GM19463 (cell line): ENCODE measurements at regions not wholly inside any gene's neighbourhood (a gene's known extent, or its start where the extent isn't known, plus 50 kb on each side); places are given as distances from the start of the nearest gene placed in this dataset.

ENCODE experiments used
- ATAC-seq: cut with Tn5 transposase; IDR thresholded peaks from one replicate; pipeline ENCODE4 v1.9.1; 2021; ENCODE audit warnings: mild to moderate bottlenecking, moderate library complexity; ENCODE audit not compliant: unreplicated experiment

DNA sequence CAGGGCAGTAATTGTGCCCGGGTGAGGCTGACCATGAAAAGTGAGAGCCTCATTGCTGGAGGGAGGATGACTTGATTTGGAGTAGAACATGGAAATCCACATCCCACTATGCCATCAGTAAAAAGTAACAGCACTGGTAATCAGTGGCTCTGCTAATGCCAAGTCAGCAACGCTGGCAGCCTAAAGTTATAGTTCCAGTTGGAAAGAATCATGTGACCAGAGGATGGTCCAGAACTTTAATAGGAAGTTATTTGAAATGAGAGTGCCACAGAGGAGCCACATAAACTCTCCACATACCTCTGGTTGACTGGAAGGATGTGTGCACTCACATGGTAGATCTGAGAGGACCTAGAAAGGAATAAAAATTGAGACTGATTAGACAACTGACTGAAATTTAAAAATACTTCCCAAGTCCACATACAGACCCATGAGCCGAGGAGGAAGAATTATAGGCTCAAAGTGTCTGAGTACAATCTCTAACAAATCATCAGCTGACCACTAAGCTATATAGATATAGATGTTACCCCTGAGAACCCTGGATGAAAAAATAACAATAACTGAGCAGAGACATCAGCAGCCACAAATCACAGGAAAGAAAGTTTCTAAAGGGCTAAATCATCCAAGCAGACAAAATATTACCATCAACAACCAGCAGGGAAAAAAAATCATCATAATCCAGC lies 346.8 kb downstream of the STK39 start:
- no peak for ATAC-seq

DNA sequence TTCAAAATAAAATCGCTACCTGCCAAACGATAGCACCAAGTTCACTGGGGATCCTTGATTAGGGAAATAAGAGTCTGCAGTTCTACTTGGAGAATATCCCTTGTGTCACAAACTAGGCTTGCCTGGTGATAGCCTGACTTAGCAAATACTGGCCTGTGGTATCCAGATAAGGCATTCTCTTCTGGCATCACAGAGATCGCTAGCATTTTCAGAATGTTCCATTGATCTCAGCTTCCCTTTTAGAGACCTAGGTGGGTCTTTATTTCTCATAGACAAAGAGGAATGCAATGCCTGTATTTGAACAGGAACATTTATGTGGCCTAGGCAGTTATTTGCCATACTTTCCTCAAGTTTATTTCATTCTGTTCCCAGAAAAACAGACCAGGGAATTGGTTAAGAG lies 349.1 kb downstream of the STK39 start:
- no peak for ATAC-seq

DNA sequence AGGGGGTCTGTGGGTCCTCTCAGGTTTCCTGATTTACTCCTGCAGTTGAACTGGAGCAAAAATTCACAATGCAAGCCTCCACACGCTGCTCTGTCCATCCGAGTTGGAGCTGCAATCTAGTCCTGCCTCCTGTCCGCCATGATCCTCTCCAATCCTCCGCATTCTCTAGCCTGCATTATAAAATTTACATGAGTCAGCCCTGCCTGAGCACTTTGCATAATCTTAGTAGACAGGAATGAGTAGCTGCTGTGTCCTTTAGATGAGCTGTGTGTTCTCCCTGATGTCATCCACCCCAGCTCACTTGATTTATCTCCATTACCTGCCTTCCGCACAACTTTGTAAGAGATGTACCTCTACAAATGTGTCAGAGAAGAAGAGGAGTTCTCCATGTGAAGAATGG lies 355.6 kb downstream of the STK39 start:
- no peak for ATAC-seq

DNA sequence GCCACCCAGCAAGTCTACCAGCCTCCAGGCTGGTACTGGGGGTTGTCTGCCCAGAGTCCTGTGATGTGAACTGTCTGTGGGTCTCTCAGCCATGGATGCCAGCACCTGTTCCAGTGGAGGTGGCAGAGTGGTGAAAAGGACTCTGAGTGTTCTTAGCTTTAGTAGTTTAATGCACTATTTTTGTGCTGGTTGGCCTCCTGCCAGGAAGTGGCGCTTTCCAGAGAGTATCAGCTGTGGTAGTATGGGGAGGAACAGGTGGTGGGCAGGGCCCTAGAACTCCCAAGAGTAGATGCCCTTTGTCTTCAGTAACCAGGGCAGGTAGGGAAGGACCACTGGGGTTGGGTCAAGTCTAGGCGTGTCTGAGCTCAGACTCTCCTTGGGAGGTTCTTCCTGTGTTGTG lies 356.7 kb downstream of the STK39 start:
- ATAC-seq = no peak

DNA sequence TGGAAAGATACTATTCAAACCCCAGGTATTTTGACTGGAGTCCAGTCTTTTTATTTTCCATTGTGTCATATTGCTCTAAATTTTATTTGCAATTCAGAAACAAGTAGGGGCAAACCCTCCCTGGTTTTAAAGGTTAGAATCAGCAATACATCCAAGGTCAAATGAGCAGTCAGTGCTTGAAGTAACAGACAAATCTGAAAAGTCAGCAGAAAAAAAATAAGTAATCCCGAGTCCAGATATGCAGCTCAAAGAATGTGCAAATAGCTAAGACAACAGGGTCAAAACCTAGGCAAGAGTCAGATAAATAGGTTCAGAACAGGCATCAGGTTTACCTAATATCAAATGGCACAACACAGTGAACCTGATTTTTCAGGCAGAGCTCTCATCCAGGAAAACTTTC lies 367.0 kb downstream of the STK39 start:
- ATAC-seq = no peak

DNA sequence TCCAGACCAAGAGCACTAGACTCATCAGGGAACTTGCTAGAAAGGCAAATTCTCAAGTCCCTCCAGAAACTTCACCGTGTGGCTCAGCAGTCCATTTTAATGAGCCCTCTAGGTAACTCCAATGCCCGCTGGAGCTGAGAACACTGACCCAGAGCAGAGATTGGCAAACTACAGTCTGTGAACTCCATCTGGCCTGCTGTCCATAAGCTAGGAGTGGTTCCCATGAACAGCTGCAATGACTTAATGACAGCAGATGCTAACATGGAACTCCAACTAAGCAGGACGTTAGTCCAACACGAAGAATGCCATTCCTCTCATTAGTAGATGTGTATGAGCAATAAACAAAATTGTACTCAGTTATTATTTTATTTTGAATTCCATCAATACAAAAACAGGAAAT lies 371.9 kb downstream of the STK39 start:
- no peak for ATAC-seq

DNA sequence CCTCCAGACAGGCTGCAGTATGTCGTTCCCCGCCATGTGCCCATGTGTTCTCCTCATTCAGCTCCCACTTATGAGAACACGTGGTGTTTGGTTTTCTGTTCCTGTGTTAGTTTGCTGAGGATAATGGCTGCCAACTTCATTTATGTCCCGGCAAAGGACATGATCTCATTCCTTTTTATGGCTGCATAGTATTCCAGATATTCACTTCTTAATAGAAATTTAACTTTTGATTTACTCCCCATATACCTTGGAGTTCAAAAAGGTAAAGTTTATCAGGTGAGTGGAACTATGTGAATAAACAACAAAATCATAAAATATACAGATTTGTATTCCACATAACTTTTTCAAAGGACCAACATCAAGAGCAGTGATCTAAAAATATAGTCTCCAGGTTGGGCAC lies 372.6 kb downstream of the STK39 start:
- no peak for ATAC-seq

DNA sequence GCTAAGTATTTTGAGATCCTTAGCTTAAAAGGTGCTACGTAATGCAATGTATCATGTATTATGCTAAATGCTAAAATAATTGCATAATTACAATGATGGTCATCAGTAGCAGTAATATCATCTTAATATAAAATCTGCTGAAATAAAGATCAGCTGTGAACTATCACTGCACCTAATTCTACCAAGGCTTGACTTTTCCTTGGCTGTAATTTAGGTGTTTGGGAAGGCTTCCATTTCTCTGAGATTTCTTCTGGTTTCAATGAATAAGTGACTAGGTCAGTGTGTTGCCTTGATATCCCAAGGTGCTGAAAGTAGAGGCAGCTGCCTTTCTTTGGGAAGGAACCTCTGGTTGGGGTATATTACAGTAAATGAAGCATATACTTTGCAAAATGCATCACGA lies 376.1 kb downstream of the STK39 start:
- no peak for ATAC-seq

DNA sequence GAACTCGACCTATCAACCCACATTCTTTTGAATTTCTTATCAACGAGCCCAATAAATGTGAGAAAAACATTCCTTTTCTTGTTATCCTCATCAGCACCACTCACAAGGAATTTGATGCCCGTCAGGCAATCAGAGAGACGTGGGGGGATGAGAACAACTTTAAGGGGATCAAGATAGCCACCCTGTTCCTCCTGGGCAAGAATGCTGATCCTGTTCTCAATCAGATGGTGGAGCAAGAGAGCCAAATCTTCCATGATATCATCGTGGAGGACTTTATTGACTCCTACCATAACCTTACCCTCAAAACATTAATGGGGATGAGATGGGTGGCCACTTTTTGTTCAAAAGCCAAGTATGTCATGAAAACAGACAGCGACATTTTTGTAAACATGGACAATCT lies 378.2 kb downstream of the STK39 start:
- no peak for ATAC-seq

DNA sequence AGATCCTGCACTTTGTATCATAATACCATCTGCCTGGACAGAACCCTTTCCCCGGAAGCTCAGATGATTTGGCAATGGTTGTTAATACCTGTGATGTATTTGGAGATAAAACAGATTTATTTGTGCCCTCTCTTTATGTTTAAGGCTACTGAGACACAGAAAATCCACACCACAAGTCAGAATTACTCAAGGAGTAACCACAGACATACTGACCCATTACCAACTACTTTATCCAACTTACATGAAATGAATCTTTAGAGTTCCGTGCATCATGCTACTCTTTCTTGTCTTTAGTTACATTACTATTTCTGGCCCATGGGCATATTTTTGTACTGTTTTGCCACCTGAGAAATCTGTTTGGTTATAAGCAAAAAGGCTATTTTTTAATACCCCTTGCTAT lies 384.0 kb downstream of the STK39 start:
- ATAC-seq = no peak

DNA sequence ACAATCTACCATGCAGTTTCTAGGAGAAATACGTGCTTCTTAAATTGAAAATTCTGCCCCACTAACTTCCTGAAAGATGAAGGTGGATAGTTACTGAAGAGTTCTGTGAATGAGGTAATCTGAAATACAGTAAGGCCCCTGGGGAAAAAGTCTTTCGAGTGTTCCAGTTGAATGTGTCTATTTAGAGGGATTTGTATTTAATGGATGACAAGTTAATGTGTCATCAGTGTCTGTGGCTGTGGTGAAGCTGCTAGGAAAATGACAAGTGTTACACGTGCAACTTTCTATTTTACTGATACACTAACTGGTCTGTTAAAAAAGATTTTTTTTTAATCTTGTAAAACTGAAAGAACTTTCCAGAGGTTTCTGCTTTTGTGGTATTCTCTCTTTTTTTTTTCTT lies 384.6 kb downstream of the STK39 start:
- peak; percentile 68 for ATAC-seq

DNA sequence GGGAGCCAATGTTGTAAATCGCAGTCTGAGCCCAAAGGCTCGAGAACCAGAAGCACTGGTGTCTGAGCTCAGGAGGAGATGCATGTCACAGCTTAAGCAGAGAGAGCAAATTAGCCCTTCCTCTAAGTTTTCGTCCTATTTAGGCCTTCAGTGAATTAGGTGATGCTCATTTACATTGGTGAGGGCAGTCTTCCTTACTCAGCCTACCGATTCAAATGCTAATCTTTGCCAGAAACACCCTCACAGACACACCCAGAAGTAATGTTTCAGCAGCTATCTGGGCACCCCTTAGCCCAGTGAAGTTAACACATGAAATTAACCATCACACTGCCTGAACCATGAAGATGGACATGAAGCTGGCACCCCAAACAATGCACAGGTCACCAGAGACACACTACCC lies 385.1 kb downstream of the STK39 start:
- ATAC-seq = peak; percentile 20

DNA sequence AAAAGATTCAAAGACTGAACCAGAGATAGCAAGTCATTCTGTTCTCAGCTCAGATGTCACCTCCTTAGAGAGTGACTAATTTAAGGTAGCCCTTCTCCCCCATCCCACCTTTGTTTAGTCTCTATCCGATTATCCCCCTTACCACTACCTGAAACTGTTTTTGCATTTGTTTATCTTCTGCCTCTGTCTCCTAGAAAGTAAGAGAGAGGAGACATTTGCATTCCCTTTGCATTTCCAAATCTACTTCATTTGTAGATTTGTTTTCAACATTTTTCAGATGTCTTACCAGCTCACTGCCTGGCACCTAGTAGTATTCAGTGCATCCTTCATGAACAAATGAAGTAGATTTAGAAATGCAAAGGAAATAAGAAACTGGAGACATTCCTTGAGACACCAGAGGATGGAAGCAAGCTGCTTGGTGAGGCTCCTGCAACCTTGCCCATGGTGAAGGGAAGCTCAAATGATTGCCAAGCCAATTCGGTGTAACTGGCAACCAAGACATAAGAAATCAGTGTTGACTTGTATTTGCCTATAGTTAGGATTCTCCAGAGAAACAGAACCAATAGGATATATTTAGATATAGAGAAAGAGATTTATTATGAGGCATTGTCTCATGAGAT lies 385.7 kb downstream of the STK39 start:
- ATAC-seq = peak; percentile 14

DNA sequence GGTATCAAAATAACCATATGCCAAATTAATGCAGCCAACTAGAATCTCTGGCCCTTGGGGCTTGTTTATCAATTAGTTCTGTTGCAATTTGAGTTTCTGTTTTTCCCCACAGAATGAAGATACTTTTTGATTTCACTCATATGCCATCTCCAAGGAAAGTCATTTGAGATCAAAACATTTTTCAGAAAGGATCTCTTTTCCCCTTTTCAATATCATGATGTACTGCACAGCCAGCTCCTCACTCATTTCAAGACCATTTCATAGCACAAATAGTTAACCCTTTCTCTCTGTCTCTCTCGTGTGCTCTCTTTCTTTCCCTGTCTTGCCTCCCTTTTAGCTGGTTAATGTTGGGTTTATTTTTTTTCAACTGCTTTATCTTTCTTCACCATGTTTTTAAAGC lies 387.3 kb downstream of the STK39 start:
- peak; percentile 14 for ATAC-seq

DNA sequence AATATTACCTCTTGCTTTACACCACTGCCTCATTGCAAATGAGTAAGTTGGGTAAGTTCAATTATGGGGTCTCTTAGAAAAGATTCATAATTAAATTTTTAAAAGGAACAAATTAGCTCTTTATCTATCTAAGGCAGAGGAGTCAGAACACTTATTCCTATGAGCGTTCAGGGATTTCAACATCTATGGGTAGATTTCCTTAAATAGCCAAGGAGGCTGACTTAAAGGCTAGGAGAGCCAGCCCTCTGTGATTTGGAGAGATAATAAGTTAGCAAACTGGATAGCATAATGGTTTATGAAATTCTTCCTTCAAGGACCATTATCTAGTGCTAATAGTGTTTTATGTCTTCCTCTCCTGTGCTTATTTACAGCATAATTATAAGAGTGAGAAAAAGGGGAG lies 387.7 kb downstream of the STK39 start:
- ATAC-seq = no peak

DNA sequence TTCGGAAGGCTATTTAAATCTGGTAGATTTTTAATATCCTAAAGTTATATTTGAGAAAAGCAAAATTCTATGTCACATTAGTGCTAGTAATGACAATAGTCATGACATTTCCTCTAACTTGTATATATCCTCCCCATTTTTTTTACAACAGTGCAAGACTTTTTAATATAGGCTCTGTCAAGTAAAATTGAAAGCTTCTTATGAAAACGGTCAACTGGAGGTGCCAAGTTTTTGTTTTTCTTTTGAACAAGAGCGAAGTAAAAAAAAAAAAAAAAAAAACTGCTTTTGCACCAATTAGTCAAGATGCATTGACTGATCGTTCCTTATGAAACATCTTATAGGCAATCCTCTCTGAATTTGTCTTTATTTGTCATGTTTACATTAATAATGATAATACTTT lies 389.3 kb downstream of the STK39 start:
- ATAC-seq = no peak

DNA sequence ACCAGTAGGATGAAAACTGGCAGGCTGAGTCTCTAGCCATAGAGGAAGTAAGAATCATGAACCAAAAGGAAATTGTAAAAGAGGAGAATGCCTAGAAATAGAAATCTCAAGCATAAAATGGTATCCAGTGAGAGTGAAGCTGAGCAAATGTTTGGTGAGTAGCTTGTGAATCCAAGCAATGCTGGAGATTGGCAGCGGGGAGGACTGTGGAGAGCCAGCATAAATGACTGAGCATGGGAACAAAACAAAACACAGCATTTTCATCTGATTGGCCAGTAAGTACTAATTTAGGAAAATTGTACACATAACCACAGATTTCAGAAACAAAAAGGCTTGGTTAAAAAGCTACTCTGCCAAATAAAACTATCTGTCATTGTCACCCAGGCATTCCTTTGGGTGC lies 390.0 kb downstream of the STK39 start:
- no peak for ATAC-seq

DNA sequence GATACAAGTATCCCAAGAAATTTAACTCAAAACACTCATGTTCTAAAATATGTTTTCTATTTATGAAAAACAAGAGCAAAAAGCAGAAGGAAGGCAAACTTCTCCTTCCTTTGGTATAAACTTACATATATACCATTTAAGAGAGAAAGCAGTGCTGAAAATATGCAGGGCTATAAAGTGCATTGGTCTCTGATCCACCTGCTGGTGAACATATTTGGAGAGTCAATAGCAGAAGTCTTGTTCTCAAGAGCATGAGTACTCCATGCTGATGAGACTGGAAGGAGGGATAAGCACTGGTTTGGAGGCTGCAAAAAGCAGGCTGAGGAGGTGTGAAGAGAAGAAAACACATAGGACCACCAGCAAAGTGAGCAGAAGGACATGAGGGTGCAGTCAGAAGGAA lies 391.2 kb downstream of the STK39 start:
- no peak for ATAC-seq

DNA sequence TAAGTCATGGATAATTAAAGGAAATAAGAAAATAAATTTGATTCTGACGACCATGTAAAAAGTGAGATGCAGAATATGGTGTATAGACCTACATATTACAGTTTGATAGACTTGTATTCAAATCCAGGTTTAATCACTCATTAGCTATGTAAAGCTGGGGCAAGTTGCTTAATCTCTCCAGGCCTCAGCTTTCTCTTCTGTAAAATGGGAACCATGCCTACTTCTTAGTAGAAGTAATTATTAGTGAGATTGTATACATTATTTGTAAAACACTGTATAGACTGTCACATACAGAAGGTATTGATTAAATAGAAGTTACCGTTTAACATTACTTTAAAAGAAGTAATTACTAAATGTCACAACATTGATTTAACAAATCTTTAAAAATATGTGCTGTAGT lies 392.2 kb downstream of the STK39 start:
- ATAC-seq = no peak

DNA sequence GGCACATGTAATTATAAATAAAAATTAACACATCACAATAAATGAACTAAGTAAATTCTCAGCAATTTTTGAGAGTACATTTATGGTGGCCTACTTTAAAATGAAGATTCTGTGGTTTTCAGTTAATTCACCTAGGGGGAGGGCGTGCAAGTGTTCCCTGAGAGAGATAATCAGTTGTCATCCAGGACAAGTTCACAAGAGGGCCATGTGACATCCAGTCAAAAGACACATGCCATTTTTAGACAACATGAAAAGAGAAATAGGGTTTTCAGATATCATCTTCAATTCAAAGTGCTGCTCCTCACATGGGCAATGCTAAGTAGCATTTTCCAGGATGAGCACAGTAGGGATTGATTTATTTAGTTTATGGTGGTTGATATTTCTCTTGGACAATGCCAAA lies 393.7 kb downstream of the STK39 start:
- no peak for ATAC-seq

DNA sequence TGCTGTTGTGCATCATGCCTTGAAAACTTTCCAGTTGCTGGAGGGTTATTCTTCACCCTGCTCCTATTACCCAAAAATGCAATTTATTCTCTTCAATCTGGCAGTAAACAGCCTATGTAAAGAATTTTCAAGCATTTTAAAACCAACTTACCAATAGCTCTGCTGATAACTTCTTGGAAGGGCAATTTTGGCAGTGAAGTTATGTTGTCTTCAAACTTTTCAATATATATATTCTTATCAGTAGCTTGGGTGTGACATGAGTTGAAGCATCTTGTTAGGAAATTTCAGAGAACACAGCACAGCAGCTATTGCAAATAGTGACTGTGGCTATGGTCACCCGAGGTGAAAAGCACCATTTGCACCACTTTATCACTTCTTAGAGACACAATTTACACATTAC lies 395.5 kb downstream of the STK39 start:
- no peak for ATAC-seq

DNA sequence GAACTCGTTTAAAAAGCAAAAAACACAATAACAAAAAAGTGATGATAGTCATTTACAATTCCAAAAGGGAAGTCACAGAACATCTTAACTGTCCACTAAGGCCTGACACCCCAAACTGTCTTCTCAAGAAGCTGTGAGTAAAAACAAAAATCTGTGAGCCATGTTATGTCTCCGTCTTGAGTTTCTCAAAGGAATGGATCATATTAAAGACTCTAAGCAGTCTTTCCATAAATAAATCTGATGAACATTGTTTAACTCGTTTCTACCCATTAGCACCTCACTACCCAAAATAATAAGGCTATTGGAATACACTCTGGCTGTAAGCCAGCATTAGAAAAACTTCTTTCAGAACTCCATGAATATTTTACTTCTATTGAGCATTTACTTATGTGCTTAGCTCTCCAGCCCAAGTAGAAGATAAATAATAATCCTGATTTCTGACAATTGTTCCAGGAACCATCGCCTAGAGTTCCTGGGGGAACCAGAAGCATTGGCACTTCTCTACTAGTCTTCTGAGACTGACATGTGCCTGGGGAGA lies 396.0 kb downstream of the STK39 start:
- ATAC-seq = no peak
